ENCODE measurements at regions not wholly inside any gene's neighbourhood (a gene's known extent, or its start where the extent isn't known, plus 50 kb on each side); places are given as distances from the start of the nearest gene placed in this dataset.
"Not testable (repeated sequence)": the region's sequence is repeated elsewhere in the genome, so short reads cannot be mapped to it uniquely, and the experiment has no call there.

DNA sequence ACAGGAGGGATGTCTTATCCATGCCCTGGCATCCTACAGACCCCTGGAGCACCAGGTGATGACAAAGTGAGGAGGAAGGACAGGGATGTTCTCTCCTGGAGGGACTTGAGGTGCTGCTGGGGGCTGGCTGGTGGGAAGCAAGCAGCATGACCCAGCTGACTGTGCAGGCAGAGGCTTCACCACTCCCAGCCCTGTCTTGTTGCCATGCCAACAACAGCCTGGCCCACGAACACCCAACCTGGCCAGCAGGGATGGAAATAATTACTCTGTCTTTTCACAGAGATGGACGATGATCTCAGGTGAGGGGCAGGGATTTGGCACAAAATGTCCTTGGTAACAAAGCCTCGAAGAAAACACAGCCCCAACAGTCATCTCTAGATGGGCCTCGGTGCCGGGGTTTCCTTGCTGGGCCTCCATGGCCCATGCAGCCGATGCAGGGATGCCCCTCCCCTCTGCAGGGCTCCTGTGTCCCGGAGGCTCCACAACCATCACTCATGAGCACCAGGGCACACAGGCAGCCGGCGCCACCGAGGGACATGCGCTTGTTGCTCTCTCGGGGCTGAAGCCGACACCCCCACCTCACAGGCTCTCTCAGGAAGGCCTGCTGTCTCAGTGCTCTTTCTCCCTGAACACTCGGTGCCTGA is 205.5 kb downstream of the BANP start:
- H3K27ac ChIP-seq; H3F3A ChIP-seq (ENCODE audit: insufficient read depth); H3K27me3 ChIP-seq (replicated peaks; ENCODE audit: insufficient read depth); H3K4me3 ChIP-seq; H3K9ac ChIP-seq; H3K4me2 ChIP-seq (ENCODE audit: unreplicated experiment); H3K36me3 ChIP-seq (ENCODE audit: low read depth); H3K4me1 ChIP-seq (ENCODE audit: insufficient read depth); H3K9me3 ChIP-seq (ENCODE audit: low read depth); DNase-seq; H4K20me1 ChIP-seq (ENCODE audit: insufficient read depth); H2AFZ ChIP-seq; in situ Hi-C loops (cut with MboI); H3K79me2 ChIP-seq (ENCODE audit: insufficient read depth); H3K9me2 ChIP-seq (ENCODE audit: insufficient read depth): not testable (repeated sequence)
- WGBS, 2 experiments (ENCODE audit: low coverage in 1 of 2, low lambda C conversion rate in 2 of 2, missing lambda C conversion rate in 2 of 2), result 78 to 83% methylated on average over 4 to 6 of the region's 14 CpGs

DNA sequence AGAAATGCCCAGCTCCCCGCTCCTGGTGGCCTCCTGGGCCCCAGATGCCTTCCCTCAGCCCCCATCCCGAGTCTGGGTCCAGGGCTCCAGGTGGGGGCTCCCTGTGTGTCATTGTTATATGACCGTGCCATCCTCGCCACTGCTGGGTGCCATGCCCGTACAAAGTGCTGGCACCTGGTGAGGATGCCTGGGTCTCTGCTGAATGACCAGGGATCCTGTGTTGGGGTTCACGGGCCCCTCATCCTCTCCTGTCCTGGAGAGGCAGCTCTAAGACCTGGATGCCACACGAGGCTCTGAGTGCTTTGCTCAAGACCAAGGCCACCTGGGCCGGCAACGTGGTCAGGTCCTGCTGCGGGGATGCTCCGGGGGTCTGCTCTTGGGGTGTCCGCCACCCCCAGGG is 206.5 kb downstream of the BANP start:
- H4K20me1 ChIP-seq (ENCODE audit: insufficient read depth); H3K9me3 ChIP-seq (ENCODE audit: low read depth); H2AFZ ChIP-seq; H3K9me2 ChIP-seq (ENCODE audit: insufficient read depth); H3K27me3 ChIP-seq (replicated peaks; ENCODE audit: insufficient read depth); DNase-seq; in situ Hi-C loops (cut with MboI); H3K9ac ChIP-seq; H3K4me2 ChIP-seq (ENCODE audit: unreplicated experiment); H3K4me3 ChIP-seq; H3K79me2 ChIP-seq (ENCODE audit: insufficient read depth); H3K36me3 ChIP-seq (ENCODE audit: low read depth); H3F3A ChIP-seq (ENCODE audit: insufficient read depth); H3K4me1 ChIP-seq (ENCODE audit: insufficient read depth); H3K27ac ChIP-seq: not testable (repeated sequence)
- 72 to 79% methylated on average over 12 of the region's 12 CpGs for WGBS, 2 experiments (ENCODE audit: low coverage in 1 of 2, low lambda C conversion rate in 2 of 2, missing lambda C conversion rate in 2 of 2)

DNA sequence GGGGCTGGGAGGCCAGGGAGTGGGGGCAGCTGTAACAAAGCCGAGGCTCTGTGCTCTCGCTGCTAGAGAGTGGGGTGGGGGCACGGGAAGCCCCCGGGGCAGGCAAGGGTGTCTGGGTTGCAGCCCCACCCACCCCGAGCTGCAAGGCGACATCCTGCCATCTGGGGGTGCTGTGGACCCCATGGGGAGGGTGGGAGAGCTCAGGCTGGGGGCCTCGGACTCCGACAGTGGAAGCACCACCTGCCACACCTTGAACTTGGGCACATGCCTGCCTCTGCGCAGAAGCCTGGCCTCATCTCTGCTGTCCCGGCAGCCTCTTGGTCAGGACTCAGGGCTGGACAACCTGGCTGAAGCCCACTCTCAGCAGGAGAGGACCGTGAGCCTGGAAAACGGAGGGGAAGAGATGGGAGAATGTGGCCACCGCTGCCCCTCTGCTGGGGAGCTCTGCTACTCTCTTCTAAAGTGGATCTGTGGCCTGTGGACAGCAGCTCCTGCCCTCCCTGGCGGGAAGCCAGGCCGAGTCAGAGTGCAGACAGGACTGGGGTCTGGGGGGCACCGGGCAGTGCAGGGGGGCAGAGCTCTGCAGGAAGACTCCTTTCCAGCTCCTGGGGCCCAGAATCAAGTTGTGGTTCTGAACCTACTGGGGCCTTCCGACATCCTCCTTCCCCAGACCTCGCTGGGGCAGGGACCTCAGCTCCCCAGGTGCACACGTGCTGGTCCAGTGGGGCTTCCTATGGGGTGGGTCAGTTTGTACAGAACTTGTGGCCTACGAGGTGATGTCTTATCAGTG is 207.2 kb downstream of the BANP start:
- 64 to 79% methylated on average over 12 to 19 of the region's 20 CpGs for WGBS, 2 experiments (ENCODE audit: low coverage in 1 of 2, low lambda C conversion rate in 2 of 2, missing lambda C conversion rate in 2 of 2)

DNA sequence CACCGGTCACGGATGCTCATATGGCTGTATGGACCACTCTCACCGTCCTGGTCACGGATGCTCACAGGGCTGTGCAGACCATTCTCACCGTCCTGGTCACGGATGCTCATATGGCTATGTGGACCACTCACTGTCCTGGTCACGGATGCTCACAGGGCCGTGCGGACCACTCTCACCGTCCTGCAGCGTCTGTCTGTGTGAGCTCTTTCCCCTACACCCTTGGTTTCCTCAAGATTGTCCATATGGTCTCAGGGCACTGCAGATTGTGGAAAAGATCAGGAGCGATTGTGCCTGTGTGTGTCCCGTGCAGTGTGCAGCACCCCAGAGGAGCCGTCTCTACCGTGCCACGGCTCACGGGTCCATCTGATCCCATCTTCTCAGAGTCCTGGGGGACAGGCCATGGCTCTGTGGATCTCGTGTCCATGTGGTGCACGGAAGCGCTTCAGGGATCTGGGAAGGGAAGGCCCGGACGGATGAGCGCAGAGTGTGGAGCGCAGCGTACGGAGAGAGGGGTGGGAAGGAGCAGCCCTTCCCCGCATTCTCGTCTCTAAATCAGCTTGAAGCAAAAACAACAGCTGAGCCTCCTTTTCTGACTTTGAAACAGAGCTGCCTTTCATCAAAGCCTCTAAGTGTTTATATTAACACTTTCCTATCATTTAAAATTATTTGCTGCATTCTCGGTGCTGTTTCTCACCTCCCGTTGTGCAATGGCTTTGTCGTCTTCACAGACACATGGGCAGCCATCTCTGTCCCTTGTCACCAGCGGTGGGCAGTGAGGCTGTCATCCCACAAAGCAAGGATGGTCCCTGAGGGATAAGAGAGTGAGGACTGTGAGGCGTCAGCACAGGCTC is 208.0 kb downstream of the BANP start:
- H3K4me2 ChIP-seq (ENCODE audit: unreplicated experiment); H3K9me2 ChIP-seq (ENCODE audit: insufficient read depth); in situ Hi-C loops (cut with MboI); H3K27me3 ChIP-seq (replicated peaks; ENCODE audit: insufficient read depth); H4K20me1 ChIP-seq (ENCODE audit: insufficient read depth); H3K4me3 ChIP-seq; H3K9me3 ChIP-seq (ENCODE audit: low read depth); H3K79me2 ChIP-seq (ENCODE audit: insufficient read depth); H3K4me1 ChIP-seq (ENCODE audit: insufficient read depth); DNase-seq; H3K36me3 ChIP-seq (ENCODE audit: low read depth); H3K9ac ChIP-seq; H3K27ac ChIP-seq; H3F3A ChIP-seq (ENCODE audit: insufficient read depth); H2AFZ ChIP-seq: not testable (repeated sequence)
- WGBS, 2 experiments (ENCODE audit: low coverage in 1 of 2, low lambda C conversion rate in 2 of 2, missing lambda C conversion rate in 2 of 2), result 85 to 88% methylated on average over 28 to 29 of the region's 33 CpGs

More for the DNA sequence above, 207.2 kb downstream of the BANP start:
- DNase-seq; in situ Hi-C loops (cut with MboI); H3K4me1 ChIP-seq (ENCODE audit: insufficient read depth); H3K4me2 ChIP-seq (ENCODE audit: unreplicated experiment); H3K27ac ChIP-seq; H3K27me3 ChIP-seq (replicated peaks; ENCODE audit: insufficient read depth); H3K79me2 ChIP-seq (ENCODE audit: insufficient read depth); H2AFZ ChIP-seq; H3K9ac ChIP-seq; H4K20me1 ChIP-seq (ENCODE audit: insufficient read depth); H3K36me3 ChIP-seq (ENCODE audit: low read depth); H3F3A ChIP-seq (ENCODE audit: insufficient read depth); H3K9me3 ChIP-seq (ENCODE audit: low read depth); H3K4me3 ChIP-seq; H3K9me2 ChIP-seq (ENCODE audit: insufficient read depth): not testable (repeated sequence)

DNA sequence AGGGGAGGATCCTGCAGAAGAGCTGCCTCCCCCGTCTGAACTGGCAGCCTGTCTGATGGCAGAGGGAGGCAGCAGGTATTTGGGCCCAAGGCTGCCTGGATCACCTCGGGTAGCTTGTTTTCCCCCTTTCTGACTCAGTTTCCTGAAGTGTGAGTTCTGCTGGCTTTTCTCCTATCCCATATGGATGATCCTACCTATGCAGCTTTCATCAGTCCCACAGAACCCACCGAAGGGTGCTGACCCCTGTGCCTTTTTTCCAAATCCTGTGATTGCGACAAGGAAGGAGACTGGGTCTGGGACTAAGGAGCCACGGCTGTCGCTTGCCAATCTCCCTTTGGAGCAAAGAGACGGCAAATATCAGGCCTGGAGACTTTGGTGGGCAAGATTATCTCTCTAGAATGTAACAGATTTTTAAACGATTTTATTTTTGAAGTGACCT is 208.7 kb downstream of the BANP start:
- H4K20me1 ChIP-seq (ENCODE audit: insufficient read depth); H3K27ac ChIP-seq; H3K9ac ChIP-seq; H3K79me2 ChIP-seq (ENCODE audit: insufficient read depth); H2AFZ ChIP-seq; H3K9me3 ChIP-seq (ENCODE audit: low read depth); H3K9me2 ChIP-seq (ENCODE audit: insufficient read depth); H3K4me3 ChIP-seq; DNase-seq; H3K27me3 ChIP-seq (replicated peaks; ENCODE audit: insufficient read depth); in situ Hi-C loops (cut with MboI); H3F3A ChIP-seq (ENCODE audit: insufficient read depth); H3K4me2 ChIP-seq (ENCODE audit: unreplicated experiment); H3K4me1 ChIP-seq (ENCODE audit: insufficient read depth); H3K36me3 ChIP-seq (ENCODE audit: low read depth): not testable (repeated sequence)
- WGBS, 2 experiments (ENCODE audit: low coverage in 1 of 2, low lambda C conversion rate in 2 of 2, missing lambda C conversion rate in 2 of 2), result 57 to 64% methylated on average over 8 of the region's 8 CpGs

DNA sequence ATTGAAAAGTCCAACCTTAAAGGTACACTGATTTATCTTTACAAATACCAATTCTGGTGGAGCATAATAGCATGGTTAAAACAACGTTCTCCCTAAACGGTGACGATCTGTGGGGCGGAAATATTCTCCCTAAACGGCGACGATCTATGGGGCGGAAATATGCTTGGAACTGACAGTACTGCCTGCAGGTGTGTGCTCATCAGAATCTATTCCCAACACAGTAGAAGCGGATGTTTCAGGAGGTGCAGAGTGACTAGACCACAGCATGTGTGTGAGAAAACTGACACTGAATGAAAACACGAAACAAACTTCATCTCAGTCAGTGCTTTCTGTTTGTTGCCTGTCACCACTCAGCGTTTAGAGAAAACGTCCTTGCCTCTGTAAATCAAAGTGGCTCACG is 210.0 kb downstream of the BANP start:
- peak overlapping the region; percentile 38 for H3K4me3 ChIP-seq
- H3K27ac ChIP-seq; H3K9ac ChIP-seq; H3K4me1 ChIP-seq (ENCODE audit: insufficient read depth); H3F3A ChIP-seq (ENCODE audit: insufficient read depth); H3K9me2 ChIP-seq (ENCODE audit: insufficient read depth); H4K20me1 ChIP-seq (ENCODE audit: insufficient read depth); H3K79me2 ChIP-seq (ENCODE audit: insufficient read depth); H3K9me3 ChIP-seq (ENCODE audit: low read depth); H3K27me3 ChIP-seq (replicated peaks; ENCODE audit: insufficient read depth); H3K36me3 ChIP-seq (ENCODE audit: low read depth); DNase-seq; H2AFZ ChIP-seq; in situ Hi-C loops (cut with MboI): not testable (repeated sequence)
- peak overlapping the region; percentile 59 for H3K4me2 ChIP-seq (ENCODE audit: unreplicated experiment)
- WGBS, 2 experiments (ENCODE audit: low coverage in 1 of 2, low lambda C conversion rate in 2 of 2, missing lambda C conversion rate in 2 of 2), result 30 to 31% methylated on average over 13 of the region's 13 CpGs

DNA sequence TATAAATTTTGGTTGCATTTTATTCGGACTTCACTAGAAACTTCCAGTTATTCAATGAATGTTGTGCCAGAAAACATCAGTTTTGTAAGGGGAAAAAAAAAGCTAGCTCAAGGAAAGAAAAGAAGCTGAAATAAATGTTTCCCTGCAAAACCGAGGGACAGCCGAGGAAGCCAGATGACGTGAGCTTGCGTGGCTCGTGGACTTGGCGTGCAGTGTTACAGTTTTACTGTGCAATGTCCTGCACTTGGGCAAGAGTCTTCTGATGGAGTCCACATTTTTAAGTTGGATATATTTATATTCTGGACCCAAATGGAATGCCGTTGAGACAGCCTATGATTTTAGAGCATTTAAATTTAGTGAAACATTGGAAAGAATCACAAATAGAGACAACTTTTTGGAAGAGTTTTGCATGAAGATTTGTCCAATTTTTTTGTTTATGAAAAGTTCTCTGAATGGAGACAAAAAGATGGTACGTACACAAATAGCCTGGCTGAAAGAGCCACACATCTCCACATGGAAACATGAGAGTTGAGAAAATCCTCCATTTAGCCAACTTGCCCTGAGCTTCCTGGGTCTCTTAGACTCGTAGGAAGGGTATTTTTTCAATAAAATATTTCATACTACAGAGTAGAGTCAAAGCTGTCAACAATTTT is 210.5 kb downstream of the BANP start:
- H3K79me2 ChIP-seq (ENCODE audit: insufficient read depth); H3K27ac ChIP-seq; H3K36me3 ChIP-seq (ENCODE audit: low read depth); H3K9me2 ChIP-seq (ENCODE audit: insufficient read depth); H4K20me1 ChIP-seq (ENCODE audit: insufficient read depth); H2AFZ ChIP-seq; H3K27me3 ChIP-seq (replicated peaks; ENCODE audit: insufficient read depth); H3K9ac ChIP-seq; in situ Hi-C loops (cut with MboI); H3K9me3 ChIP-seq (ENCODE audit: low read depth); H3K4me1 ChIP-seq (ENCODE audit: insufficient read depth); H3F3A ChIP-seq (ENCODE audit: insufficient read depth): not testable (repeated sequence)
- Histone ChIP-seq H3K4me2 (ENCODE audit: unreplicated experiment) (peak overlapping the region; percentile 59), H3K4me3 (peak overlapping the region; percentile 38)
- 2 to 4% methylated on average over 10 of the region's 10 CpGs for WGBS, 2 experiments (ENCODE audit: low coverage in 1 of 2, low lambda C conversion rate in 2 of 2, missing lambda C conversion rate in 2 of 2)
- peak; percentile 58 for DNase-seq

Measured in GM23248 (cell line).